IMR-90 (cell line): ENCODE measurements at regions not wholly inside any gene's neighbourhood (a gene's known extent, or its start where the extent isn't known, plus 50 kb on each side); places are given as distances from the start of the nearest gene placed in this dataset.

ENCODE experiments used
- ATAC-seq: fragments of 200-7000 bp; cut with Tn5 transposase; 2 replicates; pipeline ENCODE4 v1.9.1; 2020; ENCODE audit warnings: low read depth, mild to moderate bottlenecking, moderate library complexity
- BruUV-seq: library from RNA; stranded (reverse); fragments of 400-500 nt; replicated peaks from 2 replicates; lab custom pipeline; 2021; lab: Mats Ljungman, UMichigan
- CTCF ChIA-PET: fragments of 300-600 bp; formaldehyde crosslinking; extraction: SDS; loops from one replicate; lab custom pipeline; 2021; ENCODE audit warnings: antibody characterized with exemption; lab: Yijun Ruan, JAX
- POLR2A ChIA-PET: fragments of 300-600 bp; sonication (Branson Sonifier 250); formaldehyde crosslinking; loops from one replicate; lab custom pipeline; 2022; ENCODE audit warnings: antibody characterized with exemption; ENCODE audit not compliant: unreplicated experiment; lab: Charles Lee
- DNase-seq: peaks from one replicate; pipeline ENCODE4 v3.0.0; 2013
- H2AFZ ChIP-seq: replicated peaks from 2 replicates; pipeline ENCODE3; 2013; ENCODE audit warnings: low read length, mild to moderate bottlenecking; ENCODE audit not compliant: poor library complexity
- H2AK5ac ChIP-seq: 2 replicates; pipeline ENCODE4 v1.6.1; 2013; ENCODE audit warnings: low read depth, low read length, inconsistent platforms
- H2AK9ac ChIP-seq: replicated peaks from 2 replicates; pipeline ENCODE3; 2013; ENCODE audit warnings: mild to moderate bottlenecking, low read depth, low read length, moderate library complexity; ENCODE audit not compliant: poor library complexity
- H2BK120ac ChIP-seq: 2 replicates; pipeline ENCODE4 v1.6.1; 2013; ENCODE audit warnings: low read depth, low read length, inconsistent platforms
- H2BK15ac ChIP-seq: 3 replicates; pipeline ENCODE4 v1.6.1; 2013; ENCODE audit warnings: low read depth, low read length, inconsistent platforms
- H2BK20ac ChIP-seq: 2 replicates; pipeline ENCODE4 v1.6.1; 2013; ENCODE audit warnings: low read depth, mild to moderate bottlenecking, inconsistent platforms, low read length, moderate library complexity
- H2BK5ac ChIP-seq: 2 replicates; pipeline ENCODE4 v1.6.1; 2013; ENCODE audit warnings: mild to moderate bottlenecking, low read depth, low read length, inconsistent platforms; ENCODE audit not compliant: poor library complexity, severe bottlenecking
- H3K14ac ChIP-seq: replicated peaks from 2 replicates; pipeline ENCODE4 v1.6.1; 2013; ENCODE audit warnings: low read depth, low read length, inconsistent platforms
- H3K18ac ChIP-seq: 2 replicates; pipeline ENCODE4 v1.6.1; 2013; ENCODE audit warnings: low read depth, low read length, control low read depth
- H3K23ac ChIP-seq: 2 replicates; pipeline ENCODE4 v1.6.1; 2013; ENCODE audit warnings: low read depth, low read length, inconsistent platforms
- H3K27ac ChIP-seq: 2 replicates; pipeline ENCODE4 v1.5.1; 2013; ENCODE audit warnings: mild to moderate bottlenecking, control low read depth, low read length; ENCODE audit not compliant: insufficient read depth
- H3K27me3 ChIP-seq: 2 replicates; pipeline ENCODE4 v1.6.1; 2013; ENCODE audit warnings: low read length; ENCODE audit not compliant: control insufficient read depth, insufficient read depth
- H3K36me3 ChIP-seq: 2 replicates; pipeline ENCODE4 v1.6.1; 2013; ENCODE audit warnings: low read length, mixed read lengths; ENCODE audit not compliant: control insufficient read depth, insufficient read depth
- H3K4ac ChIP-seq: 2 replicates; pipeline ENCODE4 v1.6.1; 2013; ENCODE audit warnings: low read depth, low read length, inconsistent platforms
- H3K4me1 ChIP-seq: 2 replicates; pipeline ENCODE4 v1.6.1; 2013; ENCODE audit warnings: low read length, mixed read lengths; ENCODE audit not compliant: control insufficient read depth, insufficient read depth
- H3K4me2 ChIP-seq: 2 replicates; pipeline ENCODE4 v1.6.1; 2013; ENCODE audit warnings: low read depth, mild to moderate bottlenecking, control low read depth, low read length, moderate library complexity
- H3K4me3 ChIP-seq: 2 replicates; pipeline ENCODE4 v1.5.1; 2013; ENCODE audit warnings: low read depth, mild to moderate bottlenecking, control low read depth, low read length, moderate library complexity; ENCODE audit not compliant: insufficient read depth
- H3K56ac ChIP-seq: 2 replicates; pipeline ENCODE4 v1.6.1; 2013; ENCODE audit warnings: low read length, inconsistent platforms; ENCODE audit not compliant: insufficient read depth; ENCODE audit errors: extremely low read depth
- H3K79me1 ChIP-seq, 2 experiments: 2 replicates each; pipeline ENCODE4 v1.6.1; 2013; ENCODE audit warnings: low read length in 2 of 2, inconsistent platforms in 1 of 2, low read depth in 1 of 2
- H3K9ac ChIP-seq: 2 replicates; pipeline ENCODE4 v1.6.1; 2013; ENCODE audit warnings: low read depth, low read length, control low read depth
- H3K9me1 ChIP-seq: 2 replicates; pipeline ENCODE4 v1.6.1; 2013; ENCODE audit warnings: low read length, inconsistent platforms; ENCODE audit not compliant: insufficient read depth
- H3K9me3 ChIP-seq: 2 replicates; pipeline ENCODE4 v1.6.1; 2013; ENCODE audit warnings: low read length; ENCODE audit not compliant: control insufficient read depth, insufficient read depth
- H4K20me1 ChIP-seq: 2 replicates; pipeline ENCODE4 v1.6.1; 2013; ENCODE audit warnings: low read length, inconsistent platforms; ENCODE audit not compliant: insufficient read depth
- H4K5ac ChIP-seq: 2 replicates; pipeline ENCODE4 v1.6.1; 2013; ENCODE audit warnings: mild to moderate bottlenecking, low read depth, low read length, control low read depth
- H4K8ac ChIP-seq, 2 experiments: 2 replicates each; pipeline ENCODE4 v1.6.1; 2013; ENCODE audit warnings: low read depth in 2 of 2, low read length in 2 of 2, control low read depth in 1 of 2, inconsistent platforms in 1 of 2
- H4K91ac ChIP-seq: 2 replicates; pipeline ENCODE4 v1.6.1; 2013; ENCODE audit warnings: low read depth, low read length, inconsistent platforms; ENCODE audit not compliant: insufficient read depth
- BHLHE40 ChIP-seq: fragments of 150-350 bp; IDR thresholded peaks from 2 replicates; pipeline ENCODE4 v1.6.1; 2016; ENCODE audit warnings: mild to moderate bottlenecking, low read depth, low read length
- CEBPB ChIP-seq: IDR thresholded peaks from 2 replicates; pipeline ENCODE4 v1.6.1; 2012; ENCODE audit warnings: low read depth, low read length, improper control_type of control experiment
- CHD1 ChIP-seq: IDR thresholded peaks from 2 replicates; pipeline ENCODE4 v1.6.1; 2012; ENCODE audit warnings: low read depth, low read length, improper control_type of control experiment
- ELK1 ChIP-seq: fragments of 150-350 bp; IDR thresholded peaks from 2 replicates; pipeline ENCODE4 v1.6.1; 2016; ENCODE audit warnings: low read depth, mild to moderate bottlenecking, low read length, moderate library complexity, borderline replicate concordance
- FOS ChIP-seq: fragments of 150-350 bp; IDR thresholded peaks from 2 replicates; pipeline ENCODE4 v1.6.1; 2016; ENCODE audit warnings: low read depth, low read length
- MAFK ChIP-seq: IDR thresholded peaks from 2 replicates; pipeline ENCODE4 v1.6.1; 2012; ENCODE audit warnings: low read depth, low read length, improper control_type of control experiment
- MAZ ChIP-seq: IDR thresholded peaks from 2 replicates; pipeline ENCODE4 v1.6.1; 2012; ENCODE audit warnings: low read depth, mild to moderate bottlenecking, low read length, improper control_type of control experiment, moderate library complexity, borderline replicate concordance
- MXI1 ChIP-seq: IDR thresholded peaks from 2 replicates; pipeline ENCODE4 v1.6.1; 2012; ENCODE audit warnings: low read depth, mild to moderate bottlenecking, low read length, moderate library complexity, borderline replicate concordance
- NFE2L2 ChIP-seq: fragments of 150-350 bp; IDR thresholded peaks from 2 replicates; pipeline ENCODE4 v1.6.1; 2016; ENCODE audit warnings: low read depth, mild to moderate bottlenecking, low read length
- POLR2A ChIP-seq: IDR thresholded peaks from 2 replicates; pipeline ENCODE4 v1.6.1; 2012; ENCODE audit warnings: mild to moderate bottlenecking, low read depth, low read length
- RAD21 ChIP-seq: IDR thresholded peaks from 2 replicates; pipeline ENCODE4 v1.6.1; 2012; ENCODE audit warnings: low read length, improper control_type of control experiment
- RCOR1 ChIP-seq: IDR thresholded peaks from 2 replicates; pipeline ENCODE4 v1.6.1; 2012; ENCODE audit warnings: mild to moderate bottlenecking, low read length, improper control_type of control experiment; ENCODE audit not compliant: insufficient replicate concordance
- RFX5 ChIP-seq: IDR thresholded peaks from 2 replicates; pipeline ENCODE4 v1.8.0; 2012; ENCODE audit warnings: low read depth, mild to moderate bottlenecking, low read length, moderate library complexity
- SMC3 ChIP-seq: fragments of 150-350 bp; IDR thresholded peaks from 2 replicates; pipeline ENCODE4 v1.6.1; 2016; ENCODE audit warnings: low read depth, mild to moderate bottlenecking, antibody characterized with exemption, low read length, moderate library complexity
- USF2 ChIP-seq: fragments of 150-350 bp; IDR thresholded peaks from 2 replicates; pipeline ENCODE4 v1.6.1; 2017; ENCODE audit warnings: mild to moderate bottlenecking, antibody characterized with exemption, low read length, low read depth
- WGBS, 2 experiments: methylation state at CpG; one replicate each; pipeline versions ENCODE4 v1.1.5 to v1.1.7; 2013; ENCODE audit warnings: missing lambda C conversion rate in 2 of 2; ENCODE audit not compliant: insufficient read length in 1 of 2; ENCODE audit errors: extremely low coverage in 2 of 2; 5-methylcytosine and 5-hydroxymethylcytosine counted together
- dilution Hi-C: fragments of 300-500 bp; cut with HindIII; formaldehyde crosslinking; loops from one replicate; pipeline ENCODE4 v1.14.3; 2018; ENCODE audit warnings: low sequenced_read_pairs; ENCODE audit not compliant: unreplicated experiment
- in situ Hi-C: fragments of 300-500 bp; cut with MboI; formaldehyde crosslinking; loops from 3 replicates; pipeline ENCODE4 v1.14.3; 2019; ENCODE audit warnings: low sequenced_read_pairs, inconsistent platforms, mixed read lengths
- intact Hi-C: fragments of 100-400 bp; cut with micrococcal nuclease; formaldehyde crosslinking; loops from 2 replicates; pipeline ENCODE4 v1.10.0; 2022
- TF ChIP-seq, protein P1 (sequence below): conservative IDR thresholded peaks from 2 replicates; pipeline ENCODE4 v1.5.1; 2012; ENCODE audit warnings: mild to moderate bottlenecking, low read depth, low read length, improper control_type of control experiment

- Histone ChIP-seq H3K4ac (no peak overlapping the region), H2BK120ac (no peak overlapping the region), H3K4me3 (no peak overlapping the region), H3K9me1 (no peaks in the 10 kb centered on the region), H2AK9ac (no peak overlapping the region), H3K4me1 (no peaks in the 10 kb centered on the region), H3K27ac (no peak overlapping the region), H4K5ac (no peak overlapping the region), H2AFZ (no peak overlapping the region), H4K8ac (no peak overlapping the region), H3K27me3 (no peaks in the 10 kb centered on the region), H4K20me1 (no peaks in the 10 kb centered on the region), H4K91ac (no peak overlapping the region), H3K14ac (no peak overlapping the region), H3K4me2 (no peak overlapping the region), H3K79me1 (no peaks in the 10 kb centered on the region), H3K23ac (no peak overlapping the region), H2BK15ac (no peak overlapping the region), H3K9ac (no peak overlapping the region), H2BK20ac (no peak overlapping the region), H2AK5ac (no peak overlapping the region), H3K56ac (no peak overlapping the region), H3K9me3 (peaks cover 6% of the 10 kb centered on the region), H3K36me3 (no peaks in the 10 kb centered on the region), H2BK5ac (no peak overlapping the region), H3K18ac (no peak overlapping the region)
- CTCF ChIA-PET, result no interaction called here
- POLR2A ChIA-PET, result no interaction called here
- BruUV-seq, result no TSS peak
- intact Hi-C loops, result no loop called here
- no peak for DNase-seq
- dilution Hi-C loops, result no loop called here
- no peak for ATAC-seq
- in situ Hi-C loops, result no loop called here
- TF ChIP-seq NFE2L2, result no peak
- no peak for TF ChIP-seq FOS
- no peak for TF ChIP-seq MXI1
- TF ChIP-seq RCOR1, result no peak
- TF ChIP-seq ELK1, result no peak
- no peak for TF ChIP-seq SMC3
- no peak for TF ChIP-seq RAD21
- no peak for TF ChIP-seq POLR2A
- no peak for TF ChIP-seq MAZ
- no peak for TF ChIP-seq MAFK
- no peak for TF ChIP-seq CHD1
- TF ChIP-seq BHLHE40, result no peak
- no peak for TF ChIP-seq RFX5
- TF ChIP-seq, protein P1, sequence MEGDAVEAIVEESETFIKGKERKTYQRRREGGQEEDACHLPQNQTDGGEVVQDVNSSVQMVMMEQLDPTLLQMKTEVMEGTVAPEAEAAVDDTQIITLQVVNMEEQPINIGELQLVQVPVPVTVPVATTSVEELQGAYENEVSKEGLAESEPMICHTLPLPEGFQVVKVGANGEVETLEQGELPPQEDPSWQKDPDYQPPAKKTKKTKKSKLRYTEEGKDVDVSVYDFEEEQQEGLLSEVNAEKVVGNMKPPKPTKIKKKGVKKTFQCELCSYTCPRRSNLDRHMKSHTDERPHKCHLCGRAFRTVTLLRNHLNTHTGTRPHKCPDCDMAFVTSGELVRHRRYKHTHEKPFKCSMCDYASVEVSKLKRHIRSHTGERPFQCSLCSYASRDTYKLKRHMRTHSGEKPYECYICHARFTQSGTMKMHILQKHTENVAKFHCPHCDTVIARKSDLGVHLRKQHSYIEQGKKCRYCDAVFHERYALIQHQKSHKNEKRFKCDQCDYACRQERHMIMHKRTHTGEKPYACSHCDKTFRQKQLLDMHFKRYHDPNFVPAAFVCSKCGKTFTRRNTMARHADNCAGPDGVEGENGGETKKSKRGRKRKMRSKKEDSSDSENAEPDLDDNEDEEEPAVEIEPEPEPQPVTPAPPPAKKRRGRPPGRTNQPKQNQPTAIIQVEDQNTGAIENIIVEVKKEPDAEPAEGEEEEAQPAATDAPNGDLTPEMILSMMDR, result no peak
- TF ChIP-seq CEBPB, result no peak
- no peak for TF ChIP-seq USF2
- no CpG with 5 or more reads among the region's 4 CpGs for WGBS, 2 experiments
These were observed 886.2 kb upstream of the ZWINT start for GRCh38 chr10:57247271-57247670.
